Esophagus squamous epithelium (tissue), 4 donors: ENCODE measurements at regions not wholly inside any gene's neighbourhood (a gene's known extent, or its start where the extent isn't known, plus 50 kb on each side); places are given as distances from the start of the nearest gene placed in this dataset.

Source experiments
- CTCF ChIP-seq, 6 experiments: fragments of 450-650 bp in 4 of 6; fragments of 200-600 bp in 2 of 6; sonication (generic) in 2 of 6; IDR thresholded peaks; one replicate each; pipeline ENCODE4 v1.5.1; 2016 to 2019; ENCODE audit warnings: antibody characterized with exemption in 6 of 6, mild to moderate bottlenecking in 4 of 6, moderate library complexity in 4 of 6
- POLR2A ChIP-seq, 4 donors: fragments of 450-650 bp; IDR thresholded peaks; one replicate each; pipeline ENCODE4 v1.6.1; 2017; ENCODE audit warnings: antibody characterized with exemption in 4 of 4, mild to moderate bottlenecking in 4 of 4, moderate library complexity in 3 of 4

- no peak for TF ChIP-seq CTCF (IDR thresholded peaks at IDR 0.05)
- no peak for TF ChIP-seq POLR2A (IDR thresholded peaks at IDR 0.05)
Measured at GRCh38 chr5:67496051-67496450, 299.5 kb upstream of the CD180 start.
